ENCODE measurements at regions not wholly inside any gene's neighbourhood (a gene's known extent, or its start where the extent isn't known, plus 50 kb on each side); places are given as distances from the start of the nearest gene placed in this dataset.

GRCh38 chr17:10907370-10907769 lies 69.5 kb upstream of the PIRT start:
- TF ChIP-seq, protein P1, sequence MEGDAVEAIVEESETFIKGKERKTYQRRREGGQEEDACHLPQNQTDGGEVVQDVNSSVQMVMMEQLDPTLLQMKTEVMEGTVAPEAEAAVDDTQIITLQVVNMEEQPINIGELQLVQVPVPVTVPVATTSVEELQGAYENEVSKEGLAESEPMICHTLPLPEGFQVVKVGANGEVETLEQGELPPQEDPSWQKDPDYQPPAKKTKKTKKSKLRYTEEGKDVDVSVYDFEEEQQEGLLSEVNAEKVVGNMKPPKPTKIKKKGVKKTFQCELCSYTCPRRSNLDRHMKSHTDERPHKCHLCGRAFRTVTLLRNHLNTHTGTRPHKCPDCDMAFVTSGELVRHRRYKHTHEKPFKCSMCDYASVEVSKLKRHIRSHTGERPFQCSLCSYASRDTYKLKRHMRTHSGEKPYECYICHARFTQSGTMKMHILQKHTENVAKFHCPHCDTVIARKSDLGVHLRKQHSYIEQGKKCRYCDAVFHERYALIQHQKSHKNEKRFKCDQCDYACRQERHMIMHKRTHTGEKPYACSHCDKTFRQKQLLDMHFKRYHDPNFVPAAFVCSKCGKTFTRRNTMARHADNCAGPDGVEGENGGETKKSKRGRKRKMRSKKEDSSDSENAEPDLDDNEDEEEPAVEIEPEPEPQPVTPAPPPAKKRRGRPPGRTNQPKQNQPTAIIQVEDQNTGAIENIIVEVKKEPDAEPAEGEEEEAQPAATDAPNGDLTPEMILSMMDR (conservative IDR thresholded peaks at IDR 0.05 in 1 of 2, IDR thresholded peaks at IDR 0.05 in 1 of 2; ENCODE audit: extremely low read depth in 1 of 2, insufficient read depth in 1 of 2, low read depth in 1 of 2, low read length in 2 of 2): no peak
- no peak for TF ChIP-seq EZH2 (IDR thresholded peaks at IDR 0.05; ENCODE audit: borderline replicate concordance, low read length)

Data from mammary epithelial cell (primary cell).